ENCODE measurements at regions not wholly inside any gene's neighbourhood (a gene's known extent, or its start where the extent isn't known, plus 50 kb on each side); places are given as distances from the start of the nearest gene placed in this dataset.
A peak's percentile ranks its signal among the peaks of the same experiment; 100 is the strongest.

GRCh38 chr13:59522652-59523051, 641.1 kb downstream of the DIAPH3 start:
- Histone ChIP-seq H3K4me3 (ENCODE audit: low read depth, low read length) (no peak overlapping the region), H3K27ac (ENCODE audit: low read depth, low read length) (no peak overlapping the region), H3K36me3 (ENCODE audit: control insufficient read depth, insufficient read depth, low read length) (no peaks in the 10 kb centered on the region), H3K4me1 (ENCODE audit: control insufficient read depth, insufficient read depth, low read length) (no peaks in the 10 kb centered on the region), H3K9me3 (ENCODE audit: control insufficient read depth, insufficient read depth, low read length) (no peaks in the 10 kb centered on the region), H3K27me3 (ENCODE audit: control insufficient read depth, insufficient read depth, low read length) (no peaks in the 10 kb centered on the region)
- DNase-seq (ENCODE audit: low read depth in 4 of 6, low spot score in 6 of 6): no peak

DNA sequence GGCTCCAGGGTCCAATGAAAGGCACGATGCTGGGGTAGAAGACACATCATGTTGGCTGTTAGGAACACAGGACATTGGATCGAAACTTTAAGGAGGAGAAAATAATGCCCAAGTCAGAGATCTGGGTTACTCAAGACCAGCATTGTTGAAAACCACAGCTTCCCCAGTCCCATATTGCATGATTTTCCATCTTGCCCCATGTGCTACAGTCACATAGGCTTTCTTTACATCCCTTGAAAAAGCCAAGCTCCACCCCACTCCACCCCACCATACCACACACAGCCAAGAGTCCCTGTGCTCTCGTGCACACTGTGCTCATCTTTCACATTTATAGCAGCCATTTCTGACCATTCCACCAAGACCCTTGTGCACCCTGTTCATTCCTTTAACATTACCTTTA, 636.2 kb downstream of the DIAPH3 start:
- no peaks in the 10 kb centered on the region for H3K36me3 ChIP-seq (ENCODE audit: control insufficient read depth, insufficient read depth, low read length)
- no peak overlapping the region for H3K27ac ChIP-seq (ENCODE audit: low read depth, low read length)
- H3K4me1 ChIP-seq (ENCODE audit: control insufficient read depth, insufficient read depth, low read length): no peaks in the 10 kb centered on the region
- no peak overlapping the region for H3K4me3 ChIP-seq (ENCODE audit: low read depth, low read length)
- H3K9me3 ChIP-seq (ENCODE audit: control insufficient read depth, insufficient read depth, low read length): no peaks in the 10 kb centered on the region
- 81% methylated on average over 3 of the region's 3 CpGs for WGBS (ENCODE audit: insufficient coverage)
- no peak for DNase-seq (ENCODE audit: low read depth in 4 of 6, low spot score in 6 of 6)
- H3K27me3 ChIP-seq (ENCODE audit: control insufficient read depth, insufficient read depth, low read length): no peaks in the 10 kb centered on the region

GRCh38 chr13:59531571-59532091, 632.1 kb downstream of the DIAPH3 start:
- Histone ChIP-seq H3K9me3 (ENCODE audit: control insufficient read depth, insufficient read depth, low read length) (no peaks in the 10 kb centered on the region), H3K4me1 (ENCODE audit: control insufficient read depth, insufficient read depth, low read length) (no peaks in the 10 kb centered on the region), H3K27ac (ENCODE audit: low read depth, low read length) (peak overlapping the region; percentile 20), H3K27me3 (ENCODE audit: control insufficient read depth, insufficient read depth, low read length) (no peaks in the 10 kb centered on the region), H3K36me3 (ENCODE audit: control insufficient read depth, insufficient read depth, low read length) (no peaks in the 10 kb centered on the region), H3K4me3 (ENCODE audit: low read depth, low read length) (no peak overlapping the region)
- peak; percentile 29 to 90 (median 54) for DNase-seq (ENCODE audit: low read depth in 4 of 6, low spot score in 6 of 6)
- 8% methylated on average over 4 of the region's 9 CpGs for WGBS (ENCODE audit: insufficient coverage)

DNA sequence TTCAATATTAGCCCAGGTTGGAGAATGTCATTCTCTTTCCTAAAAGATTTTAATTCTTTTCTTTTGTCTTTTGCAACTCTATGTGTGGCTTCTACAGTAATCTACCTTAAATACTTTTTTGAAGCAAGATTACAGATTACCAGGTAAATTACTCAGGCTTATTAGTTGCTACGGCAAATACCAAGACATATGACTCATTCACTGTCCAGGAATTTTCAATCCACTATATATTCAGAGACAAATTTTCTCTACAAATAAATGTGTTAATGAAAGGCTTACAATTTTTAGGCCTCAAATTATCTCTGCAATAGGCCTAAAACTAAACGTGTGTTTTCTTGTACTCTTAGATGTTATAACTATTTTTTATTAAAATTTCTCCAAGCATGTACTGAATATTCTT, 631.3 kb downstream of the DIAPH3 start:
- Histone ChIP-seq H3K27ac (ENCODE audit: low read depth, low read length) (no peak overlapping the region), H3K4me3 (ENCODE audit: low read depth, low read length) (no peak overlapping the region), H3K4me1 (ENCODE audit: control insufficient read depth, insufficient read depth, low read length) (no peaks in the 10 kb centered on the region), H3K27me3 (ENCODE audit: control insufficient read depth, insufficient read depth, low read length) (no peaks in the 10 kb centered on the region), H3K36me3 (ENCODE audit: control insufficient read depth, insufficient read depth, low read length) (no peaks in the 10 kb centered on the region), H3K9me3 (ENCODE audit: control insufficient read depth, insufficient read depth, low read length) (no peaks in the 10 kb centered on the region)
- WGBS (ENCODE audit: insufficient coverage): no CpG with 5 or more reads among the region's 2 CpGs
- DNase-seq (ENCODE audit: low read depth in 4 of 6, low spot score in 6 of 6): no peak

DNA sequence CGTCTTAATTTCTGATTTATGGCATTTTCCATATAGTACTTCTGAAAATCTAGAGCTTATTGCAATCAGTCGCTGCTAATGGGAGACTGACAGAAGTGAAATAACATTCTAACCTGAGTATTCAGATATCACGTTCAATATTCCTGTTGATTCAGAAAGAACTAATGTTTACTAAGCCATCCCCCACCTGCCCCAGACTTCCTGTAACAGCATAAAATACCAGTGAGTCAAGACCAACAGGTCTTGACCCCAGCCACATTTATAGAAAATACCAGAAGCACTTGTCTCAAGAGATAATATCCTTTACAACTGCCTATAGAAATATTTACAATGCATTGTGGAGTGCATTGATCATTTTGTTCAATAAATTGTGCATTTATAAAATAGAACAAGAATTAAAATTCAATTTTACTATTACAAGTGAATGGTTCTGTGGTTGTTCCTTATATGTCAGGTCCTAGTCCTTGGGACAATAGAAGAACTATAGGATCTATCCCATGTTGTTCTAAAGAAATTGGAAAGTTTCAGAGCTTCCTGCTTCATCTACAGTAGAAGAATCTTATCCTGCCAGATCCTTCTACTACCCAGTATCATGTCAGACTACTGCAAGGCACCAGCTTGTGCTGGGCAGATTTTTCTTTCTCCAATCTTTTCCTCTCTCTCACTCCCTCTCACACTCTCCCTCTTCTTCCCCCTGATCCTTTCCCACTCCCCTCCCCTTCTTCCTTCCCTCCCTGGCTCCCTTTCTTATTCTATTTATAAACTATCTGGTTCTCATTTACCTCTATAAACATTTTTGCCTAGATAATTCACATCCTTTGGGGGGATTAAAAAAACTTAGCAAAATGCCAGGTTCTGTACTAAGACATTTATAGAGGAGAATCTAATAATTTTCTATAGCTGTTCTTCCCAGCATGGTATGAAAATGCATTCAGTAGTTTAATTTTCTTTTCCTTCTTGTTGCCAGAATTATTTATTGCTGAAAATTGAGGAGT, 629.9 kb downstream of the DIAPH3 start:
- H3K36me3 ChIP-seq (ENCODE audit: control insufficient read depth, insufficient read depth, low read length): no peaks in the 10 kb centered on the region
- H3K27me3 ChIP-seq (ENCODE audit: control insufficient read depth, insufficient read depth, low read length): no peaks in the 10 kb centered on the region
- H3K4me1 ChIP-seq (ENCODE audit: control insufficient read depth, insufficient read depth, low read length): no peaks in the 10 kb centered on the region
- 100% methylated on average over 1 of the region's 3 CpGs for WGBS (ENCODE audit: insufficient coverage)
- peak in 1 of 6 donors; percentile 46 for DNase-seq (ENCODE audit: low read depth in 4 of 6, low spot score in 6 of 6)
- no peak overlapping the region for H3K27ac ChIP-seq (ENCODE audit: low read depth, low read length)
- no peak overlapping the region for H3K4me3 ChIP-seq (ENCODE audit: low read depth, low read length)
- H3K9me3 ChIP-seq (ENCODE audit: control insufficient read depth, insufficient read depth, low read length): no peaks in the 10 kb centered on the region

- H3K4me1 ChIP-seq (ENCODE audit: control insufficient read depth, insufficient read depth, low read length): no peaks in the 10 kb centered on the region
- H3K9me3 ChIP-seq (ENCODE audit: control insufficient read depth, insufficient read depth, low read length): no peaks in the 10 kb centered on the region
- 100% methylated on average over 1 of the region's 5 CpGs for WGBS (ENCODE audit: insufficient coverage)
- no peak for DNase-seq (ENCODE audit: low read depth in 4 of 6, low spot score in 6 of 6)
- H3K36me3 ChIP-seq (ENCODE audit: control insufficient read depth, insufficient read depth, low read length): no peaks in the 10 kb centered on the region
- no peak overlapping the region for H3K27ac ChIP-seq (ENCODE audit: low read depth, low read length)
- H3K27me3 ChIP-seq (ENCODE audit: control insufficient read depth, insufficient read depth, low read length): no peaks in the 10 kb centered on the region
- H3K4me3 ChIP-seq (ENCODE audit: low read depth, low read length): no peak overlapping the region
Measured at GRCh38 chr13:59534806-59535205, 628.9 kb downstream of the DIAPH3 start.

DNA sequence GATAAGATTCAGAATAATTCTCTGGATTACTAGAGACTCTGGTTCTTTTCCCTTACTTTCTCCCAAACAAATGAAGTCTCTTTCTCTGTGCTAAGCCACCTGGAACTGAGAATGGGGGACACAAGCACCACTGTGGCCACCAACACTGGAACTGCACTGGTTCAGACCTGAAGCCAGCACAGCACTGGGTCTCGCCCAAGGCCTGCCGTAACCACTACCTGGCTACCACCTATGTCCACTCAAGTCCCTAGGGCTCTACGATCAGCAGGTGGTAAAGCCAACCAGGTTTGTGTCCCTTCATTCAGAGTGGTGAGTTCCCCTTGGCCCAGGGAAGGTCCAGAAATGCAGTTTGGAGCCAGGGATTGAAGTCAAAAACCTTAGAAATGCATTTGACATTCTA, 626.2 kb downstream of the DIAPH3 start:
- no peak for DNase-seq (ENCODE audit: low read depth in 4 of 6, low spot score in 6 of 6)
- no peaks in the 10 kb centered on the region for H3K27me3 ChIP-seq (ENCODE audit: control insufficient read depth, insufficient read depth, low read length)
- H3K27ac ChIP-seq (ENCODE audit: low read depth, low read length): no peak overlapping the region
- no peak overlapping the region for H3K4me3 ChIP-seq (ENCODE audit: low read depth, low read length)
- no peaks in the 10 kb centered on the region for H3K4me1 ChIP-seq (ENCODE audit: control insufficient read depth, insufficient read depth, low read length)
- 94% methylated on average over 3 of the region's 3 CpGs for WGBS (ENCODE audit: insufficient coverage)
- H3K36me3 ChIP-seq (ENCODE audit: control insufficient read depth, insufficient read depth, low read length): no peaks in the 10 kb centered on the region
- H3K9me3 ChIP-seq (ENCODE audit: control insufficient read depth, insufficient read depth, low read length): no peaks in the 10 kb centered on the region

DNA sequence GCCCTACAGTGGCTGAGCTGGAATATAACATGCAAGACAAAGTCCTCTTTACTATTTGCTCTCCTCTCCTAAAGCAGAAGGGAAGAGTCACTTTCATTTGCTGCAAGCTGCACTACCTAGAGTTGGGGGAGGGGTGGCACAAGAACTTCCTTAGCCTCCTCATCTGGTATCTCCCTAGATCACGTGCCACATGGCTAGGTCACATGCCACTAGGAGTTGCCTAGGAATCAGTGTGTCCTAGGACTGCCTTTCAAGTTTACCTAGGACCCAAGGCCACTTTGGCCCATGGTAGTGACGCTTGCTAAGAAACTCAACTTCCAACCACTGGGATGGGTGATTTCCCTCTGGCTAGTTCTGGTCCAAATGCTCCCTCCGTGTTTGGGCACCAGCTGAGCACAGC, 625.2 kb downstream of the DIAPH3 start:
- Histone ChIP-seq H3K4me1 (ENCODE audit: control insufficient read depth, insufficient read depth, low read length) (no peaks in the 10 kb centered on the region), H3K27ac (ENCODE audit: low read depth, low read length) (no peak overlapping the region), H3K4me3 (ENCODE audit: low read depth, low read length) (no peak overlapping the region), H3K9me3 (ENCODE audit: control insufficient read depth, insufficient read depth, low read length) (no peaks in the 10 kb centered on the region), H3K36me3 (ENCODE audit: control insufficient read depth, insufficient read depth, low read length) (no peaks in the 10 kb centered on the region), H3K27me3 (ENCODE audit: control insufficient read depth, insufficient read depth, low read length) (no peaks in the 10 kb centered on the region)
- WGBS (ENCODE audit: insufficient coverage): 0% methylated on average over 1 of the region's 3 CpGs
- DNase-seq (ENCODE audit: low read depth in 4 of 6, low spot score in 6 of 6): no peak

GRCh38 chr13:59542303-59542702, 621.4 kb downstream of the DIAPH3 start:
- H3K4me3 ChIP-seq (ENCODE audit: low read depth, low read length): no peak overlapping the region
- DNase-seq (ENCODE audit: low read depth in 4 of 6, low spot score in 6 of 6): peak in 1 of 6 donors; percentile 78

GRCh38 chr13:59543418-59543817, 620.3 kb downstream of the DIAPH3 start:
- H3K27me3 ChIP-seq (ENCODE audit: control insufficient read depth, insufficient read depth, low read length): no peaks in the 10 kb centered on the region
- no CpG with 5 or more reads among the region's 1 CpG for WGBS (ENCODE audit: insufficient coverage)
- DNase-seq (ENCODE audit: low read depth in 4 of 6, low spot score in 6 of 6): no peak
- no peaks in the 10 kb centered on the region for H3K36me3 ChIP-seq (ENCODE audit: control insufficient read depth, insufficient read depth, low read length)
- no peak overlapping the region for H3K27ac ChIP-seq (ENCODE audit: low read depth, low read length)
- no peak overlapping the region for H3K4me3 ChIP-seq (ENCODE audit: low read depth, low read length)
- H3K9me3 ChIP-seq (ENCODE audit: control insufficient read depth, insufficient read depth, low read length): no peaks in the 10 kb centered on the region
- no peaks in the 10 kb centered on the region for H3K4me1 ChIP-seq (ENCODE audit: control insufficient read depth, insufficient read depth, low read length)

More at GRCh38 chr13:59542303-59542702, 621.4 kb downstream of the DIAPH3 start:
- Histone ChIP-seq H3K27ac (ENCODE audit: low read depth, low read length) (no peak overlapping the region), H3K9me3 (ENCODE audit: control insufficient read depth, insufficient read depth, low read length) (no peaks in the 10 kb centered on the region), H3K27me3 (ENCODE audit: control insufficient read depth, insufficient read depth, low read length) (no peaks in the 10 kb centered on the region), H3K36me3 (ENCODE audit: control insufficient read depth, insufficient read depth, low read length) (no peaks in the 10 kb centered on the region), H3K4me1 (ENCODE audit: control insufficient read depth, insufficient read depth, low read length) (no peaks in the 10 kb centered on the region)

Data from spinal cord (tissue), 9 donors.